Hippocampal formation (tissue), 2 donors: ENCODE measurements at regions not wholly inside any gene's neighbourhood (a gene's known extent, or its start where the extent isn't known, plus 50 kb on each side); places are given as distances from the start of the nearest gene placed in this dataset.

Source experiments
- DNase-seq, 2 donors: peaks; one replicate each; lab custom pipeline; 2025; lab: John Stamatoyannopoulos, UW

DNA sequence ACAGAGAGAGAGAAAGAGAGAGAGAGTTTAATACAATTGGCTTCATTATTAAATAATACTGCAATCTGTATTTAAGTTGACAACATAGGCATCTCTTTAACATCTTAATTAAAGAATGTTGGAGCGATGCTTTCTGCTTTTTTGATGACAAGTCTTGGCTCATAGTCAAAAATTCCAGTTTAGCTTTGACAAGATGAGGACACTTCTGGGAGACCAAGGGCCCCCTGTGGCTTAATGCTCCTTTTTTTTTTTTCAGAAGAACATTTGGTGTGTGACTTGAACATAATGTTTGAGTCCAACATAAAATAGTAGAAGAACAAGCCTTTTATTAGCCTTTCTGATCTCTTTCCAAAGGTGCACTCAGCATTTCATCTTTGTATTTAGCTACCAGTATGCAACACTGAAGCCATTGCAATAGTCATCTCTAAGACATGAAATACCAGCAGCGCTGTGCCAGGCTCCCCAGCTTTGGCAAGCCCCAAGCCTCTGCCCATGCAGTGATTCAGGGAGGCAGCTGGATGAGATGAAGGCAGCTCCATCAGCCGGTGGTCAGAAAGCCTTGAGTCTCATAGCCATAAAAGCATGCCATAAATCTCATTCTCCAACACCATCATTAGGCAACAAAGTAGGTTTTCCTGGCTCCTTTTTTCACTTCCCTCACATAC, 349.4 kb upstream of the SEMA6D start:
- DNase-seq: no peak

DNA sequence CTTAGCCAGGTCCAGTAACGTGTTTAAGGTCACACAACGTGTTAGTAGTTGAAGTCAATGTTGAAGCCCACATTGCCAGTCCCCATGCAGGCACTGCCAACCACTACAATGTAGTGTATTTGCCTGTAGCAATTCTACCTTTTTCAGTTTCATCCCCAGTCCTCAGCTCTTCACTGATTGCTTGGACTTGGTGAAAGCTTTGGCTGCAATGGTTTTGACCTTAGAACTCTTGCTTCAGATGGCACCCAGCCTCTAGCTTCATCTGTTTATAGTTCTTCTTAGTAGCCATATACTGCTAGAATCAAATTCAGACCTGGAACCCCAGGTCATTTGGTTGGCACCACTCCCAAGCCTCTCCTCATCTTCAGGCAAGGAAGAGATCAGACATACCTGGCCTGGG, 345.4 kb upstream of the SEMA6D start:
- DNase-seq: no peak

DNA sequence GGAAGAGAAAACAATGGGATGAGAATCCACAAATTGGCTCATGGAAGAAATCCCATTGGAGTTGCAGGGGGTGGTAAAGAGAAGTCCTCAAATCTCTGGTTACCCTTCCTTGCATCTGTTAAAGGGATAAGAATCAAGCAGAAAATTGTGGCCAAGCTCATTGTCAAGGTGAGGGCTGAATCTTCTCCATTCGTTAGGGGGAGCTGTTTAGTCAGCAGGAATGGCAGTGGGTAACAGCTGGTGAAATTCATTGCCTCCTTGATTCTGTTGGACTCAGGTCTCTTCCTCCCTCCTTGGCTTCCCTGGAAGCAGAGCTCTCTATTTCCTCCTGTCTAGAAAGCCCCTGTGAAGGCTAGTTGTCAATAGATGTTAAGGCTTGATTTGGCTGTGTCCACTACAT, 343.1 kb upstream of the SEMA6D start:
- DNase-seq: no peak

DNA sequence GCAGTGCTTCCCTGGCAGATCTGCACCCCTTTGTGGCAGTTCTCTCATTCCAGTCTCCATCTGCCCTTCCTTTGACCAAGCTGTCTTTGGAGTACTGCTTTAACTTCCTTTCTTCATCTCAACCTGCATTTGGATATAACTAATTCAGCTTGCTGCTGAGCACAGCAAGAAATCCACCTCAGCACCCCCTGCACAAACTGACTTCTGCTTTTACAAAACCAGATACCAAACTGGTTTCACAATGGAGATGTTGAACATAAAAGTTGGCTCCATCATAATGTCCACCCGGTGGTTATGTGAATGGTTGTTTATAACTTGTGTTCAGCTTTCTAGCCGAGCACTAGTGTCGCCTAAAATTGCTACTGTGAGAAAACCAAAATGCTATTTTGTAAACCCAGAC, 341.1 kb upstream of the SEMA6D start:
- DNase-seq: no peak

DNA sequence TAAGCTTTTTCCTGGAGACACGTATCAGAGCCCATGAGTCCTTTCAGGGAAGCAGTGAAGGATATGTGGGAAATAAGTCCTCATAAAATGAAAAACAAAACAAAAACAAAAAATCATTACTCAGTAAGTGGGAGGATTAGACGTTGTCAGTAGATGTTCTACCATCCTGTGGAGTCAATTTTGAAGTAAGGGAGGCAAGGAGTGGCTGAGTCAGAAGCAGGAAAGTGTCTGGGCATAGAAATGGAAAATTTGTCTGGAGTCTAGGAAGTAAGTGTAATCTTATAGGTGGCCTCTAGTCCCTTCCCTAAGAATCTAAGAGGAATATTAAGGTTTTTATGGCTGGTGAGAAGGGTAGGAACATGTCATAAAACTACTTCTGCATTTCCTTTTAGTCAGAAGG, 339.8 kb upstream of the SEMA6D start:
- no peak for DNase-seq

DNA sequence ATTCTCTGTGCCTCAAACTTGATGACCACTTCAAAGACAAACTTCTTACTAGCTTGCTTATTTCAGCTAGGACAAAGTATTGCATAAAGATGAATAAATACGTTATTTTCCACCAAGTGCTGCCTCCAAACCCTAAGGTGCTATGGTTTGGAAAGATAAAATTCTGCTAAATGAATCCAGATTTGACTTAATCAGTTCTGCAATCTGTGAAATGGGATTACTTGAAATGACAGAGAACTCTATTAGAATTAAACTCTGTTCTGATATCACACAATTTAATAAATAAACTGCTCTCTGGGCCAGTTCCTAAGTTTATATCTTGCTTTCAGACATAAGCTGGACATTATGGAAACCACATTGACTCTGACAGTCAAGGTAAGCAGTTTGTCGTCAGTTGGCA, 338.8 kb upstream of the SEMA6D start:
- no peak for DNase-seq

DNA sequence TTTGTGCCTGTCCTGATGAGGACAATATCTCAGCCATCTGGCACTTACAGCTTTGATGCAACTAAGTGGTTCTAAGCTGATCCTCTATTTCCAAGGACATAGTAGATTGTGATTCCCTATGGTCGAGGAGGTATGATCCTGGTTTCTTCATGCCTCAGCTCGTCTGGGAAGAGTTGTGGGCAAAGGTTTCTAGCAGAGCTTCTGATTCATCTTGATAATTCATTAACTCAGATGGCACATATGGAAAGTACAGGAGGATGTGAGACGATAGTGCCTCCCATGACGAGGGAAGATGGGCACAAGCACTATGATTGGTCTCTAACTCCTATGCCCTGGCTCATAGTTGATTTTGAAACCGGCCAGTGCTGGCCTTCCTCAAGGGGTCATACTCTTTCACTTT, 334.2 kb upstream of the SEMA6D start:
- DNase-seq: no peak

DNA sequence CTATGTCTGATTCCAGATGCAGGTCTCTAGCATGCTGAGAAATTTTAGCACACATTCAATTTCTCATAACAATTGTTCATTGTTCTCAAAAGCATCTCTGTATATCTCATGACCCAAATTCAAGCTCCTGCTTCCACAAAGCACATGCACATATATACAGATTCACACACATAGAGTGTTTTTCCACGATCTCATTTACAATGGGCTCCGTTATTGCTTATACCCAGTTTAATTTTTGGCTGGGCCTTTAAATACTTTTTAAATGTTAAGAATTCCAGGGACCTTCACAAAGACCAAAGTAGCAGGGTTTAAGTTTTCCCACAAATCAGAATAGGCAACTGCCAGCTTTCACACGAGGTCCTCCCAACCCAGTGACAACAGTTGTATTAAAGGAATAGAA, 333.5 kb upstream of the SEMA6D start:
- no peak for DNase-seq

DNA sequence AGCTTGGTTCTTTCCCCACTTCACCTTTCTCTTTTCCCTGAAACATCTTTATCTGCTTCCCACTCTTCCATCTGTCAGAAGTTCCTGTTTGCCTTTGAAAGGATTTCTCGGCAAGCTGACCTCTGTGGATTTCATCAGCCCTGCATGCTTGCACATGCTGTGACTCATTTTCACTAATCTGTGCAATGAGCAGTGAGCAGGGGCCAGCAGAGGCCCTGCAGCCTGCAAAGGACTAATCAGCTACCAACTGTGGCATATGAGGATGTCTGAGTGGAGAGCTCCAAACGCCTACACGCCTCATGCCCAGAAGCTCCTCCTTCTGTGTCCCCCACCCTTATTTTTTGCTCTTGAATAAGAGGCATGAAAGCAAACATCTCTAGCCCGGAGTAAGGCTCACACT, 333.0 kb upstream of the SEMA6D start:
- DNase-seq: peak in 1 of 2 donors; percentile 23

DNA sequence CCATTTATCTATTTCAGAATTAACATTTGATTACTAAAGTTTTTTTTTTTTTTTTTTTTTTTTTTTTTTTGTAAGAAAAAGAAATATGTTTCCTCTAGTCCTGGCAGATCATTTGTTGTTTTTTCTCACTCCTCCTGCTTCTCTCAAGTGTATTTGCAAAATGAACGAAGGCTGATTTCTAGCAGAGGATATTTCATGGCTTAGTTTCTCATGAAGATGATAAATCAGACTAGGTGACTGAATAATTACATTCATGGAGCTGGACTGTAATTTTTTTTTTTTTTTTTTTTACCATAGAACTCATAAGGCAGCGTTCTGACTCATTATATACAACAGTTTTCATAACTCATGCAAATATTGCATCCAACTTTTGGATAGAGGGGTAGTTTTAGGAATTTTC, 332.5 kb upstream of the SEMA6D start:
- DNase-seq: no peak

DNA sequence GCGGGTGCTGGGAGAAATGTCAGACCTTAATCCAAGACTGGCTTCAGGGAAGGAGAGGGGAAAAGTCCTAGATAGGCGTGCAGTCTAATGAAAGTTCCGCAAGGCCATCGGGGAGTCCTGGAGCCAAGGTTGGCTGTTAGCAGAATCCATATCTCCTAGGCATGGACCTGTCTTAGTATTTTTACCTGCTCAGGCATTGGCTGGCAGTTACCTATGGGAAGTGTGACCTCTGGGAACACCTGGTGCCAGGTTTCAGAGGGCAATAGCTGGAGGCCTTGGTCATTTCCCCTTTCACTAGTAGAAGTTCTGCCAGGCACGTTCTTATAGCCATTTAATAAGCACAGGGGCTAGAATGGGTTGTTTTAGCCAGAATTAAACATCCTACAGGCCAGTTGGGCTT, 330.8 kb upstream of the SEMA6D start:
- no peak for DNase-seq

DNA sequence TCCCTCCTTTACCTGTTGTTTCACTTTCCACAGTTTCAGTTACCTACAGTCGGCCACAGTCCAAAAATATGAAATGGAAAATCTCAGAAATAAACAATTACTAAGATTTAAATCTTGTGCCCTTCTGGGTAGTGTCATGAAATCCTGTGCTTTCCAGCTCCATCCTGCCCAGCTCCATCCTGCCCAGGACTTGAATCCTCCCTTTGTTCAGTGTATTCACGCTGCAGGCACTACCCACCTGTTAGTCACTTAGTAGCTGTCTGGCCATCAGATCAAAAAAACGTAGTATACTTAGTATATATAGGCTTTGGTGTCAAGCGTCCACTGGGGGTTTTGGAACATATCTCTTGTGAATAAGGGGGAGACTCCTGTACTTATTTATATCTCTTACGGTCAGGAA, 329.0 kb upstream of the SEMA6D start:
- no peak for DNase-seq

DNA sequence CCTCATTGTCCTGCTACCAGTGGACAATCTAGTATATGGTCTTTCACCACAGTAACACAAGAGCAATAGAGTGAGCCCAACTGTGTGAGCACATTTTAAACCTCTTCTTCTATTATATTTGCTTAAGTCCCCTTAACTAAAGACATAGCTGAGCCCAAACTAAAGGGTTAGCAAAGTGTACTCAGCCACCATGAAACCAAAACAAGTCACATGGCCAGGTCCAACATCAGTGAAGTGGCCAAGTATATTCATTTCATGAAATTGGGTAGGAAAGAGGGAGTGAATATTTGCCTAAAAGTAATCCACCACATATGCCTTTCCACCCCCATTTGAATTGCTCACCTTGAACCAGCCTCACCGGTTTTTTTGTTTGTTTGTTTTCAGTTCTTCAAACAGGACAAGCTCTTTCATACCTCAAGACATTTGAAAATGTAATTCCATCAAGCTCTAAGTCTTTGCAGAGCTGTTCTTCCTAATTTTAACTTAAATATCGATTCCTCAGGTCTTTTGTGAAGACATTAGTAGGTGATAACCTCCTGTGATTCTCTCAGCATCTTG, 327.0 kb upstream of the SEMA6D start:
- no peak for DNase-seq

DNA sequence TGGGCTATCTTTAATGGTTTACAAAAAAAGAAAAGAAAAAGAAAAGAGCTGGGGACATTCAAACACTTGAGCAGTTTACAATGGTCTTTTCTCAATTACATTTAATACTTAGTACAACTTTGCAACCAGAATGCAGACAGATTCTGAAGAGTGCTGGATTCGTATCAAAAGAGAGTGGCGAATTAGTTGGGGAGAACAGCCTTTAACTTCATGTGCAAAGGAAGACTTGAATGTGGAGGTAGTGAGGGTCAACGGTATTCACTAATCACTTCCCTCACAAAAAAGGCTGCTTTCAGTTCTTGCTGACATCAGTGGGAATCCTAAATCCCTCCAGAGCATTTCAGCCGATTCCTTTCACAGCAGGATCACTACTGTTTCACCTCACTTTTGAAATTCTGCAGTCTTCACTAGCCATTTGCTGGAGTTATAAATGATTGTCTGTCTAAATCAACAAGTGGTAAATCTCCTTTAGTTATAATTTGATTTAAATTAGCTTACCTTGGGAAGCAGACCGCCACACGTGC, 323.0 kb upstream of the SEMA6D start:
- DNase-seq: no peak

DNA sequence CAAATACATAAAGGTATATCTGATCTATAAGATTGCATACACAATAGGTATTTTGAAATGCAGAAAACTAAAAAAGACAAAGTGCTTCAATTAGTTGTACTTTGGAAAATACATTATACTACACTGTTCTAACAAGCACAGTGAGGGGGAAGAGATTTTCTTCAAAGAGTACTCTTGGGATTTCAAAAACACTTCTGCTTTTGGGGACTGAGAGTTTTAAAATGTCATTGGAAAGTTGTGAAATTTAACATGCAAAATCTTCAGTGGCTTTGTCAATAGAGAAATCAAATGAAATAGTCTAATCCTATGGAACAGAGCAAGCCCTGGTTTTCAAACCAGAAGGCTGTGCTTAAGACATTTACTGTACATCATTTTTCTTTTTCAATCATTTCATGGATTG, 322.2 kb upstream of the SEMA6D start:
- no peak for DNase-seq

DNA sequence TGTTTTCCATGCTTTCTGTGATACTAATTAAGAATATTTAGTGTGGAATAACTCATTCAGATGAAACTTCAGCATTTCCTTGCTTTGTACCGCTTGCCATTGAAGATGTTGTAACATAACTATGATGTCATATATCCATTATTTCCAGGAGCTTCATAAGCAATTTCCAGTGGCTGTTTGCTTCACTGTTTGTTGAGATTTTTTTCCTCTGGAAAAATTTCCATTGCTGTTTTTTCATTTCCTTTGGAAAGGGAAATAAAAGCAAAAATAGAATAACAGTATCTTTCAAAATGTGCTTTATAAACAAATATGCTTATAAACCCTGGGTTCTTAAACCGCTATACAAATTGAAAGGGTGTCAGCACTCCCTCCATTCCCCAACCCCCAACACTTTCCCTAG, 319.6 kb upstream of the SEMA6D start:
- DNase-seq: no peak

DNA sequence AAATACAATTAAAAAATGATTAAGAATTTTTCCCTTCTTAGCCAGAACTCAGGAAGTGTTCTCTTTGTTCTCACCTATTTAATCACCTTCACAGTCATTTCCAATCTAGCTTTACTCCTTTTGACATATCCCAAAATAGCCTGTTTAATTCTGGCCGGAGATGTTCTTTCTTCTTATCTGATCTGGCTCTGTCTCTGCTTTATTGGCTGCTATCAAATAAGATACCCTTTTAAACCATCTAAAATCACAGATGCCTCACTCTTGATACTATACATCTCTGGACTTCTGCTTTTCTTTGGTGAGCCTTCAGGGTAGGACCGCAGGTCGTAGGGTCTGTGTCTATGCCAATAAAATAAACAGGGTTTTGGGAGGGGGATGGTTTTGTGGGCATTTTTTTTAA, 319.2 kb upstream of the SEMA6D start:
- no peak for DNase-seq

DNA sequence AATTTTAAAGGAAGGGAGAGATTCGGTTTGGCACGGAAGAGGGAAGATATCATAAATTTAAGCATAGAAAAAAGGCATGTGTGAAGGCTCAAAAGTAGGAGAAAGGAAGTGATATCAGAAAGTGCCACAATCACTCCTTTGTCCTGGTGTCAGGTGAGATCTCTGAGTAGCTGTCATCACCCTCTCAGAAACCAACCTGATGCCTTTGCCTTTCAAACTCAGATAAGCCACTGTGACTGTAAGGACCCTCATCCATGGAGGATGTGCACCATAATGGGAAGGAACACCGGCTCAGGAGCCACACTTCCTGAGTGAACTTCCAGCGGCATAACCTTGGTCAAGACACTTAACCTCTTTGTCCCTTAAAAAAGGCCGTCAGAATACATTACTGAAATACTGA, 318.7 kb upstream of the SEMA6D start:
- no peak for DNase-seq

DNA sequence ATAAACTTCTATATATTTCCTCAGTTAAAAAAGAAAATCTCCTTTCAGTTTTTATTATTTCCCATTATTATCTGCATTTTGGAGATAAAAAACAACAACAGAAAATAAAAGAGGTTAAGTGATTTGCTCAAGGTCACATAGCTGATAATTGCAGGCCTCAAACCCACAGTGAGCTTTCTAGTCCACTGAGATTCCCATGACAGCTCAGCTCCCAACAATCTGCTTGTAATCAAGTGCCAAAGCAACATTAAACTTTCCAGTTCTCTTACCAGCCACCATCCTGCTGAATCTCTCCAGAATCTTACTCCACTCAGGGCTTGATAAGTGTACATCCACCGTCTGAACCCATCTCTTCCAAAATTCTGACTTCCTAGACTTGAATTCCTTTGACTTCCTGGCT, 318.2 kb upstream of the SEMA6D start:
- DNase-seq: no peak

DNA sequence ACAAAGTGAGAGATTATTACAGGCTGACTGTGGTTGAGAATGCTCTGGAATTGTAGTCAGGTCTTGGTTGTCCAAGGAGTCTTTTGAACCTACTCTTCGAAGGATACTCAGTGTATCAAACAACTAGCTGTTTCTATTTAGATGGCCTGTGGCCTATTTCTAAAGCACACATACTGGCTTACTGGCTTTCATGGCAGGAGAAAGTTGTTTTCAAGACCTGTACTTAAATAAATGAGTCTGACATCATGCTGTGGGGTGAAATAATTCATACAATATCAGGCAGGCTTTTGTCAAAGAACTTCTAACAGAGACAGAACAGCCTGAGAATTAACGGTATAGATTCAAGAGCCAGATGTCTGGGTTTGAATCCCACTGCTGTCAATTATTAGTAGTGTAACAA, 316.7 kb upstream of the SEMA6D start:
- no peak for DNase-seq

DNA sequence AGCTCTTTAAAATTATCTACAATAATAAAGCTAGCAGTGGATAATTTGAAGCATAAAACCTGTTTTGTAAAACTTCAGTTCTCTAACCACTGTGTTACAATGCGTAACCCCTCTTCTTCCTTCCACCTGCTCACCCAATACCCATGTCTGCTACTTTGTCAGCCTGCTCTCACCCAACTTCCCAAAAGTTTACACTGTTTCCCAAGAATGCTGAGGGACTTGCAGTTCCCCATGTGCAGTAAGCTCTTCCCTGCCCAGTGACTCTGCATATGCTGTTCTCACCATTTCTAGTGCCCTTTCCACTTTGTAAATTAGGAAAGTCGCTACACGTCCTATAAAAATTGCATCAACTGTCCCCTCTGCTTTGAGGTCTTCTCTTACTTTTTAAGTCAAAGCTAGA, 315.9 kb upstream of the SEMA6D start:
- no peak for DNase-seq

DNA sequence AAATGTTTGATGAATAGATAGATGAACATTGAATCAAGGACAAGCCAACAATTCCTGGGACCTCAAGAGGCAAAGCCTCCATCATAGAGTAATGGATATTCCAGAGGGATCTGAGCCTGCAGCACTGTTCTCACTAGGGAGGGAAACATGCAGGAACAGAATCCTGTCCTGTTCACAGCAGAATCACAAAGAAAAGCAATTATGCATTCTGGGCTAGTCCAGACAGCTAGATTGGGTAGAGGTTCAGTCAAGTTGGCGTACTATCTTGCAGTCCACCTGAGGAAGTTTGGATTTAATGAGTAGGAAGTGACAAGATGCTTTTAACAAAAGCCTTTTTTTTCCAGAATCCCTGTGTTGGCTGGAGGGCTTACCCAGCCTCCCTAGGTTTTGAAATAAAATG, 314.5 kb upstream of the SEMA6D start:
- DNase-seq: no peak

DNA sequence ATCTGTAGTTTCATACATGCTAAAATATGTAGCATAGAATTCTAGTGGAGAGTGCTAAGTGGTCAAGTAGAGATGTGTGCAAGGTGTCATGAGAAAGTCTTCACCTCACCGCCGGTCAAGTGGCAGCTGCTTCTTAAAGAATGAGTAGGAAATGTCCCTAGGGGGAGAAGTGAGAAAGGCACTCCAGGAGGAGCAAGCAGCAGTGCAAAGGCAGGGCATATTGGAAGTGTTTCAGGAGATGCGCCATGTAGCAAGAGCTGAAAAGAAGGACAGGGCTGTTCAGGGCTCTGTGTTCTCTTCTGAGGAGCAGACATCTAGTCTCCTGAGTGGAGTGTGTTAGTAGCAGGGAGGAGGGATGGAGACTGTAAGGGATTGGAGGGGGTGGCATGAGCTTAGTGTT, 312.4 kb upstream of the SEMA6D start:
- DNase-seq: no peak
